H1 (cell line): ENCODE measurements at regions not wholly inside any gene's neighbourhood (a gene's known extent, or its start where the extent isn't known, plus 50 kb on each side); places are given as distances from the start of the nearest gene placed in this dataset.

Experiments
- CTCF ChIA-PET: fragments of 300-600 bp; sonication (Branson Sonifier 250); formaldehyde crosslinking; loops from one replicate; lab custom pipeline; 2021; ENCODE audit not compliant: partially characterized antibody; lab: Charles Lee
- POLR2A ChIA-PET: fragments of 300-600 bp; sonication (Branson Sonifier 250); formaldehyde crosslinking; loops from one replicate; lab custom pipeline; 2021; ENCODE audit warnings: inconsistent platforms; ENCODE audit not compliant: partially characterized antibody; lab: Charles Lee
- DNase-seq, 2 experiments: peaks; one replicate each; pipeline versions ENCODE4 v3.0.0 to v3.0.0-alpha.2; 2010 to 2022; ENCODE audit warnings: low spot score in 2 of 2, low read depth in 1 of 2, mixed read lengths in 1 of 2
- FAIRE-seq: peaks from 2 replicates; lab custom pipeline; 2011; peaks lifted over from hg19 to GRCh38; lab: Jason Lieb, UNC
- H2AFZ ChIP-seq: 2 replicates; pipeline ENCODE4 v1.8.1; 2012; ENCODE audit warnings: low read length, inconsistent platforms
- H2AK5ac ChIP-seq: 2 replicates; pipeline ENCODE4 v1.6.1; 2013; ENCODE audit warnings: low read depth, low read length
- H2BK120ac ChIP-seq: replicated peaks from 2 replicates; pipeline ENCODE3; 2013; ENCODE audit warnings: low read depth, low read length, inconsistent platforms
- H2BK12ac ChIP-seq: 2 replicates; pipeline ENCODE4 v1.6.1; 2013; ENCODE audit warnings: low read depth, low read length
- H2BK15ac ChIP-seq: 2 replicates; pipeline ENCODE4 v1.6.1; 2013; ENCODE audit warnings: low read length
- H2BK20ac ChIP-seq: 2 replicates; pipeline ENCODE4 v1.6.1; 2013; ENCODE audit warnings: low read length
- H2BK5ac ChIP-seq: 2 replicates; pipeline ENCODE4 v1.6.1; 2013; ENCODE audit warnings: low read depth, low read length
- H3K14ac ChIP-seq: 2 replicates; pipeline ENCODE4 v1.6.1; 2013; ENCODE audit warnings: inconsistent platforms; ENCODE audit not compliant: insufficient read length
- H3K18ac ChIP-seq: 2 replicates; pipeline ENCODE4 v1.6.1; 2013; ENCODE audit warnings: low read length; ENCODE audit errors: extremely low read depth
- H3K23ac ChIP-seq: 2 replicates; pipeline ENCODE4 v1.6.1; 2013; ENCODE audit warnings: inconsistent platforms; ENCODE audit not compliant: insufficient read length
- H3K23me2 ChIP-seq: 2 replicates; pipeline ENCODE4 v1.6.1; 2013; ENCODE audit warnings: low read depth, low read length
- H3K27ac ChIP-seq: 2 replicates; pipeline ENCODE4 v1.6.1; 2011; ENCODE audit warnings: low read depth, low read length, inconsistent platforms
- H3K27me3 ChIP-seq, 4 experiments: replicated peaks in 1 of 4; 1 replicate in 1 of 4; 2 replicates in 3 of 4; pipeline versions ENCODE4 v1.6.1 to v1.8.1; 2011 to 2013; ENCODE audit warnings: low read length in 3 of 4, mild to moderate bottlenecking in 3 of 4, inconsistent platforms in 2 of 4, mixed read lengths in 2 of 4, moderate library complexity in 1 of 4; ENCODE audit not compliant: control insufficient read depth in 3 of 4, insufficient read depth in 3 of 4; ENCODE audit errors: extremely low read depth in 1 of 4
- H3K36me3 ChIP-seq, 4 experiments: 2 replicates each; pipeline versions ENCODE4 v1.6.1 to v1.8.1; 2011 to 2013; ENCODE audit warnings: mild to moderate bottlenecking in 4 of 4, low read length in 3 of 4, moderate library complexity in 2 of 4, control low read depth in 1 of 4, inconsistent platforms in 1 of 4; ENCODE audit not compliant: insufficient read depth in 4 of 4, control insufficient read depth in 2 of 4
- H3K4ac ChIP-seq: replicated peaks from 2 replicates; pipeline ENCODE3; 2013; ENCODE audit warnings: low read length, low read depth, mixed read lengths, inconsistent platforms; ENCODE audit not compliant: insufficient read length
- H3K4me1 ChIP-seq, 4 experiments: replicated peaks in 1 of 4; 1 replicate in 1 of 4; 2 replicates in 3 of 4; pipeline versions ENCODE4 v1.6.1 to v1.8.1; 2011 to 2013; ENCODE audit warnings: low read length in 3 of 4, inconsistent platforms in 2 of 4, mixed read lengths in 1 of 4; ENCODE audit not compliant: insufficient read depth in 4 of 4, control insufficient read depth in 3 of 4
- H3K4me2 ChIP-seq, 2 experiments: 2 replicates each; pipeline versions ENCODE4 v1.6.1 to v1.8.1; 2011 to 2013; ENCODE audit warnings: low read depth in 2 of 2, low read length in 2 of 2, control low read depth in 1 of 2, inconsistent platforms in 1 of 2, mild to moderate bottlenecking in 1 of 2; ENCODE audit not compliant: insufficient read depth in 1 of 2
- H3K4me3 ChIP-seq, 4 experiments: fragments of 200-600, 300-600 bp in 1 of 4; sonication (generic), shearing (Covaris generic), sonication (Bioruptor Twin) in 1 of 4; 2 replicates each; pipeline versions ENCODE4 v1.5.1 to v1.8.1; 2011 to 2016; ENCODE audit warnings: low read length in 4 of 4, low read depth in 3 of 4, control low read depth in 2 of 4, inconsistent platforms in 2 of 4, mild to moderate bottlenecking in 2 of 4, mixed read lengths in 1 of 4, moderate library complexity in 1 of 4; ENCODE audit not compliant: insufficient read depth in 2 of 4; ENCODE audit errors: extremely low read depth in 1 of 4
- H3K56ac ChIP-seq: replicated peaks from 2 replicates; pipeline ENCODE3; 2013; ENCODE audit warnings: low read depth, mild to moderate bottlenecking, mixed read lengths, low read length, inconsistent platforms; ENCODE audit not compliant: insufficient read length
- H3K79me1 ChIP-seq: 2 replicates; pipeline ENCODE4 v1.6.1; 2013; ENCODE audit warnings: low read depth, low read length, control low read depth
- H3K79me2 ChIP-seq, 2 experiments: 2 replicates each; pipeline versions ENCODE4 v1.6.1 to v1.8.1; 2012 to 2013; ENCODE audit warnings: low read length in 2 of 2, mild to moderate bottlenecking in 2 of 2, inconsistent platforms in 1 of 2; ENCODE audit not compliant: insufficient read depth in 2 of 2, control insufficient read depth in 1 of 2
- H3K9ac ChIP-seq, 4 experiments: replicated peaks in 1 of 4; 1 replicate in 1 of 4; 2 replicates in 3 of 4; pipeline versions ENCODE4 v1.6.1 to v1.8.1; 2011 to 2013; ENCODE audit warnings: low read depth in 3 of 4, low read length in 3 of 4, control low read depth in 2 of 4, mild to moderate bottlenecking in 2 of 4, moderate library complexity in 2 of 4, inconsistent platforms in 1 of 4; ENCODE audit errors: extremely low read depth in 1 of 4
- H3K9me3 ChIP-seq, 2 experiments: 2 replicates each; pipeline versions ENCODE4 v1.6.1 to v1.8.1; 2012 to 2013; ENCODE audit warnings: mild to moderate bottlenecking in 2 of 2, moderate library complexity in 2 of 2, control low read depth in 1 of 2, inconsistent platforms in 1 of 2, low read depth in 1 of 2, low read length in 1 of 2, mixed read lengths in 1 of 2; ENCODE audit not compliant: insufficient read depth in 2 of 2
- H4K20me1 ChIP-seq, 2 experiments: replicated peaks in 1 of 2; 2 replicates each; pipeline versions ENCODE3 to v1.8.1; 2011 to 2013; ENCODE audit warnings: inconsistent platforms in 2 of 2, low read length in 2 of 2, mild to moderate bottlenecking in 1 of 2; ENCODE audit not compliant: insufficient read depth in 2 of 2, control insufficient read depth in 1 of 2
- H4K5ac ChIP-seq: 2 replicates; pipeline ENCODE4 v1.6.1; 2013; ENCODE audit warnings: low read length, low read depth, mixed read lengths, inconsistent platforms; ENCODE audit not compliant: insufficient read length
- H4K8ac ChIP-seq: 2 replicates; pipeline ENCODE4 v1.8.0; 2013; ENCODE audit warnings: mild to moderate bottlenecking, moderate library complexity, low read length, inconsistent platforms; ENCODE audit not compliant: insufficient read depth; ENCODE audit errors: extremely low read depth
- H4K91ac ChIP-seq: replicated peaks from 2 replicates; pipeline ENCODE3; 2013; ENCODE audit warnings: low read length, mixed read lengths, inconsistent platforms; ENCODE audit not compliant: insufficient read length
- FOSL1 ChIP-seq: IDR thresholded peaks from 2 replicates; pipeline ENCODE4 v1.6.1; 2011; ENCODE audit warnings: mild to moderate bottlenecking, low read depth, low read length, moderate library complexity; ENCODE audit not compliant: insufficient read depth
- GTF2F1 ChIP-seq: IDR thresholded peaks from 2 replicates; pipeline ENCODE4 v1.6.1; 2012; ENCODE audit warnings: low read depth, low read length, improper control_type of control experiment, borderline replicate concordance
- SRF ChIP-seq: IDR thresholded peaks from 2 replicates; pipeline ENCODE4 v1.6.1; 2011; ENCODE audit warnings: mild to moderate bottlenecking, low read depth, low read length, moderate library complexity
- WGBS, 2 experiments: shearing (Covaris generic) in 1 of 2; methylation state at CpG; one replicate each; pipeline versions ENCODE4 v1.1.6 to v1.1.7; 2013 to 2015; ENCODE audit warnings: low lambda C conversion rate in 2 of 2, mixed read lengths in 2 of 2, inconsistent platforms in 1 of 2, low coverage in 1 of 2, missing lambda C conversion rate in 1 of 2; ENCODE audit not compliant: insufficient replicate concordance in 2 of 2, insufficient coverage in 1 of 2, insufficient read length in 1 of 2; ENCODE audit errors: extremely low coverage in 1 of 2, missing lambda C conversion rate in 1 of 2; 5-methylcytosine and 5-hydroxymethylcytosine counted together

DNA sequence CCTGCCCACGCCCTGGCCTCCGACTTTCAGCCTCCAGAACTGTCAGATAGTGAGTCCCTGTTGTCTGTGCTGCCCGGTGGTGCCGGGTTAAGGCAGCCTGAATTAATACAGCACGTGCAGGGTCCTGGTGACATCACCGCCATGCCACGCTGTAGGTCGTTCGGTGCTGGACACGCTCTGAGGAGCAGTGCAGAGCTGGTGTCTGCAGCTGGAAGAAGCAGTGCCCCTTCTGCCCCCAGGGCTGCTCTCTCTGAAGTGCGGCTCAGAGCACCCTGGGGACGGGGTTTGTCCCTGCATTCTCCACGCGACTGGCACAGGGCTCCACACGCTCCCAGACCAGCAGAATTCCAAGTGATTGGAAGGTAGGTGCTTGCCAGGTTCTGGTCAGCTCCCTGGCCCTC lies 831.5 kb downstream of the TBC1D22A start:
- Histone ChIP-seq H3K18ac (no peak overlapping the region), H3K27me3 (no peaks in the 10 kb centered on the region), H3K23ac (no peak overlapping the region), H2BK20ac (no peak overlapping the region), H4K20me1 (no peaks in the 10 kb centered on the region), H3K4ac (no peak overlapping the region), H4K91ac (no peak overlapping the region), H3K4me1 (no peaks in the 10 kb centered on the region), H3K56ac (no peak overlapping the region), H2BK120ac (no peak overlapping the region), H3K23me2 (no peaks in the 10 kb centered on the region), H3K9me3 (peaks cover 63 to 79% of the 10 kb centered on the region in 2 experiments), H3K79me1 (no peaks in the 10 kb centered on the region), H3K4me3 (no peak overlapping the region), H4K8ac (no peak overlapping the region), H2AFZ (no peak overlapping the region), H4K5ac (no peak overlapping the region), H3K9ac (no peak overlapping the region), H3K14ac (no peak overlapping the region), H2BK5ac (no peak overlapping the region), H3K4me2 (no peak overlapping the region), H2BK15ac (no peak overlapping the region), H2BK12ac (no peak overlapping the region), H3K36me3 (no peaks in the 10 kb centered on the region), H3K79me2 (no peaks in the 10 kb centered on the region), H3K27ac (no peak overlapping the region), H2AK5ac (no peak overlapping the region)
- ChIA-PET CTCF (no interaction called here), POLR2A (no interaction called here)
- DNase-seq (no peak), FAIRE-seq (no peak)
- TF ChIP-seq GTF2F1 (no peak), SRF (no peak), FOSL1 (no peak)
- WGBS, 2 experiments: 93% methylated on average over 15 of the region's 15 CpGs; no CpG with 5 or more reads in 1 of the 2 experiments
